ENCODE measurements at regions not wholly inside any gene's neighbourhood (a gene's known extent, or its start where the extent isn't known, plus 50 kb on each side); places are given as distances from the start of the nearest gene placed in this dataset.

DNA sequence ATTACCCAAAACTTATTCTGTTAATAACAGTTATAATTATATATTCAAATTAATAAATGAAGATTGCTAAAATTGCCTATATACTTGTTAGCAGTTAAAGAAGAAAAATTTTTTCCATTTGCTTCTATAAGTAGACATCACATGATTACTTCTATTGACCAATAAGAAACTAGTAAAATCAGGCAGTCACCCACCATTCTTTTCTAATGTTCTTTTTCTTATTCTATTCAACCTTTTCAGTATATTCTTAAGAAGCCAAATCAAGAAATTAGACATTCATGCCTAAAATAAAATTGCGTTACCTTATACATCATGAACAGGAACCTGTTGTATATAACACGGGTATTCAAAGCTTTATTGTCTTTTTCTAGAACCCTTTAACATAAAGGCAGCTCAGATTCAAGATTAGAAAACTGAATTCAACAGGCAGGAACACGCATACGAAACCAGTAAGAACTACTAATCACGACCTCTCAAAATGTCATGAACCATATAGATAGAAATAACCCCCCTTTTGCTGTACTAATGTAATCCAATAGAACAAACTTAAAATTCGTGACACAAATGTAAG is 568.1 kb upstream of the DIPK2B start:
- H3K4me3 ChIP-seq (ENCODE audit: low read length): no peak overlapping the region
- no peak overlapping the region for H3K27ac ChIP-seq (ENCODE audit: low read length)
- H3K9me3 ChIP-seq (ENCODE audit: control insufficient read depth, low read depth, low read length): no peaks in the 10 kb centered on the region
- no peaks in the 10 kb centered on the region for H3K4me1 ChIP-seq (ENCODE audit: control insufficient read depth, low read depth, low read length)
- H3K9ac ChIP-seq (ENCODE audit: low read length): no peak overlapping the region
- H3K27me3 ChIP-seq (ENCODE audit: control insufficient read depth, insufficient read depth, low read length): no peaks in the 10 kb centered on the region
- peaks cover 6% of the 10 kb centered on the region for H3K36me3 ChIP-seq (ENCODE audit: control insufficient read depth, low read depth, low read length)

DNA sequence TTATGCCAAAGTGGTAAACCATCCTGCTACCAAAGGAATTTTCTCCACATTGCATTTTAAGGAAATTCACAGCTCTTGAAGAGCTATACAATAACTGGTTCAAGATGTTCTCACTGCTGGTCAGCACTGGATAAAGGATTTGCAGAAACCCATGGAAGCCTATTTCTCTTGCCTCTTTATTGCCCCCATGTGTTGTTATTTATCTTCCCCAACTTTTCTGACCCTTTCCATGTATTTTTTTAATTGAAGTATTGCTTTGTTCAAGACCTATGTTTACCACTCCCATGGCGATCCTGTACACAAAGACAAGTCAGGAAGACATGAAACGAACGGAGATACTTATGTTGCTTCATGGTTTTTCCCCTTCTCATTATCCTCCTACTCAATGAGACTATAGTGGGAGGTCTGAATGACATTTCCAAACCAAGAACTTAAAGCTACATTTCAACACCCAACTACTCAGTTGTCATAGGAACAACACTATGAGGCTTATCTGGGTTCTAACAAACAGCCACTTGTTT is 566.4 kb upstream of the DIPK2B start:
- no peaks in the 10 kb centered on the region for H3K27me3 ChIP-seq (ENCODE audit: control insufficient read depth, insufficient read depth, low read length)
- no peaks in the 10 kb centered on the region for H3K4me1 ChIP-seq (ENCODE audit: control insufficient read depth, low read depth, low read length)
- H3K9ac ChIP-seq (ENCODE audit: low read length): no peak overlapping the region
- no peak overlapping the region for H3K27ac ChIP-seq (ENCODE audit: low read length)
- H3K4me3 ChIP-seq (ENCODE audit: low read length): no peak overlapping the region
- H3K9me3 ChIP-seq (ENCODE audit: control insufficient read depth, low read depth, low read length): no peaks in the 10 kb centered on the region
- H3K36me3 ChIP-seq (ENCODE audit: control insufficient read depth, low read depth, low read length): peaks cover 6% of the 10 kb centered on the region

DNA sequence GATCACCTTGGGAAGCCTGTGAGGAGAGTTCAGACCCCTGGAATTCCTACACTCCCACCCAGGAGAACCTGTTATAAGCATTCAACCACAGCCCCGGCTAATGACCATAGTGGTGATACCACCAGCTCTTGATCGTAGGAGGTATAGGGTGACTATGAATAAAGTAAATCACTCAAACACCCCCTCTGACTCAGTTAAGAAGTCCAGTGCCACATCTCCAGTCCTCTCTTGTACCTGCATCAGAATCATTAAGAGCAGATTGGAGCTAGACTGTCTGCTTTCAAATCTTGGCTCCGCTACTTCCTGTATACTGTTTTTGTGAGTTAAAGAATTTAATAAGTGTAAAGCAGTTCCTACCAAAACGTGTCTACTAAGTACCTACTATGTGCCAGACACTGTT is 565.1 kb upstream of the DIPK2B start:
- Histone ChIP-seq H3K27me3 (ENCODE audit: control insufficient read depth, insufficient read depth, low read length) (no peaks in the 10 kb centered on the region), H3K4me3 (ENCODE audit: low read length) (no peak overlapping the region), H3K9me3 (ENCODE audit: control insufficient read depth, low read depth, low read length) (no peaks in the 10 kb centered on the region), H3K36me3 (ENCODE audit: control insufficient read depth, low read depth, low read length) (peaks cover 6% of the 10 kb centered on the region), H3K9ac (ENCODE audit: low read length) (no peak overlapping the region), H3K27ac (ENCODE audit: low read length) (no peak overlapping the region), H3K4me1 (ENCODE audit: control insufficient read depth, low read depth, low read length) (no peaks in the 10 kb centered on the region)

DNA sequence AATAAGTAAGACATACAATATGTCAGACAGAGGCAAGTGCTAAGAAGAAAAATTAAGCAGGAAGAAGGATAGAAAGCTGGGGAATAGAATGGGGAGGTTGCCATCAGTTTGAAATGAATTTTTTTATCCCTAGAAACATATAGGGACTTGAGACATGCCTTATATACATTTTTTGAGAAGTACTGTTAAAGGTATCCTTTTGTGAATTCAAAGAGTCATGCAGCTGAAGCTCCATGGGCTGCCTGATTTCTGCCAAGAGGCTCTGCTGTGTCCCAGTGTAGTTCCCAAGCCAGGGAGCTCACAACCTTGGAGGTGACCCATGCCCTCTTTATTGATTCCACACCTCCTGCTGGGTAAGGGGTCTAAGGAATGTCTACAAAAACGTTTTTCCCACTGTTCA is 564.6 kb upstream of the DIPK2B start:
- Histone ChIP-seq H3K4me3 (ENCODE audit: low read length) (no peak overlapping the region), H3K36me3 (ENCODE audit: control insufficient read depth, low read depth, low read length) (peaks cover 6% of the 10 kb centered on the region), H3K27me3 (ENCODE audit: control insufficient read depth, insufficient read depth, low read length) (no peaks in the 10 kb centered on the region), H3K4me1 (ENCODE audit: control insufficient read depth, low read depth, low read length) (no peaks in the 10 kb centered on the region), H3K27ac (ENCODE audit: low read length) (no peak overlapping the region), H3K9ac (ENCODE audit: low read length) (no peak overlapping the region), H3K9me3 (ENCODE audit: control insufficient read depth, low read depth, low read length) (no peaks in the 10 kb centered on the region)

DNA sequence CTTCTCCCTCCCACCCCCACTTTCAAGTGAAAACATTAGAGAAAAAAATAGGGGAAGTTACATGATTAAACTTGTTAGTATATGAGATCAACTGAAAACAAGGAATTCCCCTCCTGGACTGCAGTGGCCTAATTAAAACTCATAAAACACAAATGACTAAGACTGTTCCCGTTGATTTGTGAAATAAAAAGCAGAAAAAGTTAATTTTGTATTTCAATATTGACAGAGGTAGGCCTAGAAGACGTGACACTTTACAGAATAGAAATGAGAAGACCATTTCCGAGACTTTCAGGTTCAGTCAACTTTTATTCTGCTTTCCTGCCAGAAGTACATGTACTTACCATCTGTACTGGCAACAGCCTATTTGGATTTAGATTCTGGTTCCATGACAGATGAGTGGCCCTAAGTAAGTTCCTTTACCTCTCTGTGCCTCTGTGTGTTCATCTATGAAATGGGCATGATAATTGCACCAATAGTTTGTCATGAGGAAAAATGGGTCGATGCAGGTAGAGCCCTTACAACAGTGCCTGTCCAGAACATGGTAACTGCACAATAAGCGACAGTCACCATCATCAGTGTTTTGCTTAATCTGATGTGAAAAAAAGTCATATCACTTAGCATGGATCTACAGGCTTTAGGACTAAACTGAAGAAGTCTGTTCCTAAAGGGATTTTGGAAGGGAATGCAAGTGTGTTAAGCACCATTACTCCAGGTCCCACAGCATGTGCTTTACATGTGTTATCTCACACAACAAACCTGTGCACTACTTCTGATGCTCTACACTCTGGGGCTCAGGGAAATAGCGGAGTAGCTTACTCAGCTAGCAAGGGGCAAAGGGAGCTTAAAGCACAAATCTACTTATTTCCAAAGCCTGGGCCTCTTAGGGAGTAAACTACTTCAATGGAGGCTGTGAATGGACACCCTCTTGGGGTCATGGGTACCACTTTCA is 562.3 kb upstream of the DIPK2B start:
- H3K9ac ChIP-seq (ENCODE audit: low read length): no peak overlapping the region
- H3K4me1 ChIP-seq (ENCODE audit: control insufficient read depth, low read depth, low read length): no peaks in the 10 kb centered on the region

DNA sequence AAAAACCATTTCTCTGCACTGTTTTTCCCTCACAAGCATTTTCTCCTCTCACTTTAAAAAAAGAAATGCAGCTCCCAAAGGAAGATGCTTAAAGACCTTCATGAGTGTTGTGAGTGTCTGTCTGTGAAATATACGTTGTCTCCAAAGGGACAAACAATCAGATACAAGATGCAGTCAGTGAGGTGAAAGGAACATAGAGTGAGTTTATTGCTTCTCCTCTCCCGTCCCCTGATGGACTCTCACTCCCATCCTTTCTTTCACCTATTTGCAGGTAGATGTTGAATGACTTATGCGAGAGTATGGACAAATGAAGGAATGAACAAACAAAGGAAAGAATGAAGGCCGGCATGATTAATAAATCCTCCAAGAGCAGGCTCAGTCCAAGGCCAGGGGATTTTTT is 561.2 kb upstream of the DIPK2B start:
- no peaks in the 10 kb centered on the region for H3K36me3 ChIP-seq (ENCODE audit: control insufficient read depth, low read depth, low read length)

More for the DNA sequence above, 562.3 kb upstream of the DIPK2B start:
- no peaks in the 10 kb centered on the region for H3K36me3 ChIP-seq (ENCODE audit: control insufficient read depth, low read depth, low read length)
- H3K9me3 ChIP-seq (ENCODE audit: control insufficient read depth, low read depth, low read length): no peaks in the 10 kb centered on the region
- no peak overlapping the region for H3K4me3 ChIP-seq (ENCODE audit: low read length)
- no peaks in the 10 kb centered on the region for H3K27me3 ChIP-seq (ENCODE audit: control insufficient read depth, insufficient read depth, low read length)
- H3K27ac ChIP-seq (ENCODE audit: low read length): no peak overlapping the region

DNA sequence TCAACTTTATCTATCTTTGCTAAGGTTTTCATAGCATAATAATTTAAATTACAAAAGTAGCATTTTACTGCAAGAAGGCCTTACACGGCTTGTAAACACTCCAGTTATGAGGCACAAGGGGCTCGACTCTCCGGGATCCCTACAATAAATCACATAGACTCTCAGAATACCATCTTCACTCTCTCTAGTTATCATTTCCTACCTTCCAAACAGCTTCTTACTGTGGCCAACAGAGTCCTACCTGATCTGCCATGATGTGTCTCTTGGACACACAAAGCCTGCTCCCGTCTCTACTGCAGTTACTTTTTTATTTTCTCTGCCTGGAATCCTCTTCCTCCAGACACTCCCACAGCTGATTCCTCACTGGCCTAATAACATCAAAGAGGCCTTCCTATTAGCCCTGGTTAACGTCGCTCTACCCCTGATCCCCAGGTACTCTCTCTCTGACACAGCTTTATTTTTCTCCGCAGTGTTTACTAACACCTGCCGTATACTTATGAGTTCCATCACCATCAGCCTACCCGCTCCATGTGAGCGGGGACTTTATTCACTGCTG is 559.6 kb upstream of the DIPK2B start:
- no peaks in the 10 kb centered on the region for H3K36me3 ChIP-seq (ENCODE audit: control insufficient read depth, low read depth, low read length)
- H3K27me3 ChIP-seq (ENCODE audit: control insufficient read depth, insufficient read depth, low read length): no peaks in the 10 kb centered on the region
- H3K27ac ChIP-seq (ENCODE audit: low read length): no peak overlapping the region
- H3K9me3 ChIP-seq (ENCODE audit: control insufficient read depth, low read depth, low read length): peaks cover 8% of the 10 kb centered on the region
- no peak overlapping the region for H3K4me3 ChIP-seq (ENCODE audit: low read length)
- no peaks in the 10 kb centered on the region for H3K4me1 ChIP-seq (ENCODE audit: control insufficient read depth, low read depth, low read length)
- no peak overlapping the region for H3K9ac ChIP-seq (ENCODE audit: low read length)

More for the DNA sequence above, 561.2 kb upstream of the DIPK2B start:
- H3K4me1 ChIP-seq (ENCODE audit: control insufficient read depth, low read depth, low read length): no peaks in the 10 kb centered on the region
- no peak overlapping the region for H3K9ac ChIP-seq (ENCODE audit: low read length)
- H3K9me3 ChIP-seq (ENCODE audit: control insufficient read depth, low read depth, low read length): peaks cover 8% of the 10 kb centered on the region
- H3K27ac ChIP-seq (ENCODE audit: low read length): no peak overlapping the region
- H3K4me3 ChIP-seq (ENCODE audit: low read length): no peak overlapping the region
- H3K27me3 ChIP-seq (ENCODE audit: control insufficient read depth, insufficient read depth, low read length): no peaks in the 10 kb centered on the region

DNA sequence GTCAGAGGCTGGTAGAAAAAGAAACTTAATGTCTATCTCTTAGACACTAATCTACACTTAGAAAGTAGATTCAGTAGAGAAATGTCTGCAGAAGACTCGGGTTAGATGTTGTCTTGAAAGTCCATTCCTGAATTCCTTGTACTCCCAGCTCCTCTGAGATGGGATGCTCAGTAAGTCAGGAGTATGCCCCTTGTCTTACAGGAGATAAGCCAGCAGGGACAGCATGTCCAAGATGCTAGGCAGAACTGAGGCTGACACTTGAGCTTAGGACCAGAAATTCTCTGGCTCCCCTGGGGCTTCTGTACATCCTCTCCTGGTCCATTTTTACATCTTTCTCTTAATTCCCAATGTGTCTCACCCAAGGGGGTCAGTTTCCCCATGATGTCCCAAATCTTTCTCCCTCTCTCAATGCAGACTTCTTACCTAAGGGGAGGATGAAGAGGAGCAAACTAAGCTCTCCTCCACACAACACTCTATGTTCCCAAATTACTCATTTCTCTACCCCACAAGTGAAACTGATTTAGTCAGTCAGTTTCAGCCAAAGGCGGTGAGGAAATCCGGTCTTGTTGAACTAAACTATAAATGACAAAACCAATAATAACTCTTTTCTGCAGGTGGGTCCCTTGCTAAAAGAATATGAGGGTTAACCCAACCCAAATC is 558.2 kb upstream of the DIPK2B start:
- no peak overlapping the region for H3K4me3 ChIP-seq (ENCODE audit: low read length)
- no peaks in the 10 kb centered on the region for H3K36me3 ChIP-seq (ENCODE audit: control insufficient read depth, low read depth, low read length)
- no peak overlapping the region for H3K9ac ChIP-seq (ENCODE audit: low read length)
- no peaks in the 10 kb centered on the region for H3K4me1 ChIP-seq (ENCODE audit: control insufficient read depth, low read depth, low read length)
- H3K27me3 ChIP-seq (ENCODE audit: control insufficient read depth, insufficient read depth, low read length): no peaks in the 10 kb centered on the region
- H3K27ac ChIP-seq (ENCODE audit: low read length): no peak overlapping the region
- H3K9me3 ChIP-seq (ENCODE audit: control insufficient read depth, low read depth, low read length): peaks cover 8% of the 10 kb centered on the region

DNA sequence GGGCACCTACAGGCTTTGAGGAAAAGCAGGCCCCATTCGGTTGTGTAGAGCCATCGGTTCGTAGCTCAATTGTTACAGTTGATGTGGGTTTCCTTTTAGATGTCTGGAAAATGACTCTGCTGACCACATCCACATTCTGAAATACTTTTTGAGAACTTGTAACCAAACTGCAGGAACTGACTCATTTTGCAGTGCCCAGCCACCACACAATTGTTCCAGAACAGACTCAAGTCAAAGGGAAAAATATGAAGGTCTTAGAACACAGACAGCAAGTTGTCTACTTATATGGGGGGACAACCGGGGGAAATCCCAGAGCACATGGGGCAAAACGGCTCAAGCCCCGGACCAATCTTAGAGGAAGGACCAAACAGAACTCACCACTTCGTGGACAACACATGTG is 557.6 kb upstream of the DIPK2B start:
- Histone ChIP-seq H3K9ac (ENCODE audit: low read length) (no peak overlapping the region), H3K4me1 (ENCODE audit: control insufficient read depth, low read depth, low read length) (no peaks in the 10 kb centered on the region), H3K36me3 (ENCODE audit: control insufficient read depth, low read depth, low read length) (no peaks in the 10 kb centered on the region), H3K4me3 (ENCODE audit: low read length) (no peak overlapping the region), H3K9me3 (ENCODE audit: control insufficient read depth, low read depth, low read length) (peaks cover 8% of the 10 kb centered on the region), H3K27me3 (ENCODE audit: control insufficient read depth, insufficient read depth, low read length) (no peaks in the 10 kb centered on the region), H3K27ac (ENCODE audit: low read length) (no peak overlapping the region)

DNA sequence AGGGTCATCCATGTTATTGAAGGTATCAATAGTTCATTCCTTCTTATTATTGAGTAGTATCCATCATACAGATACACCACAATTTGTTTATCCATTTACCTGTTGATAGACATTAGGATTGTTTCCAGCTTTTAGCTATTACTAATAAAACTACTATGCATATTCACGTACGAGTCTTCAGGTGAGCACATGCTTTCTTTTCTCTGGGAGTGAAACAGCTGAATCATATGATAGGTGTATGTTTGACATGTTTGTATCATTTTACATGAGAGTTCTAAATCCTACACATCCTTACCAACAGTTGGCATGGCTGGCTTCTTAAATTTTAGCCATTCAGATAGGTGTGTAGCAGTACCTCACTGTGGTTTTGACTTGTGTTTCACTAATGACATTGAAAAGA is 556.6 kb upstream of the DIPK2B start:
- no peak overlapping the region for H3K9ac ChIP-seq (ENCODE audit: low read length)
- no peaks in the 10 kb centered on the region for H3K27me3 ChIP-seq (ENCODE audit: control insufficient read depth, insufficient read depth, low read length)
- no peak overlapping the region for H3K4me3 ChIP-seq (ENCODE audit: low read length)
- no peaks in the 10 kb centered on the region for H3K36me3 ChIP-seq (ENCODE audit: control insufficient read depth, low read depth, low read length)
- peaks cover 11% of the 10 kb centered on the region for H3K9me3 ChIP-seq (ENCODE audit: control insufficient read depth, low read depth, low read length)
- no peak overlapping the region for H3K27ac ChIP-seq (ENCODE audit: low read length)
- H3K4me1 ChIP-seq (ENCODE audit: control insufficient read depth, low read depth, low read length): no peaks in the 10 kb centered on the region

DNA sequence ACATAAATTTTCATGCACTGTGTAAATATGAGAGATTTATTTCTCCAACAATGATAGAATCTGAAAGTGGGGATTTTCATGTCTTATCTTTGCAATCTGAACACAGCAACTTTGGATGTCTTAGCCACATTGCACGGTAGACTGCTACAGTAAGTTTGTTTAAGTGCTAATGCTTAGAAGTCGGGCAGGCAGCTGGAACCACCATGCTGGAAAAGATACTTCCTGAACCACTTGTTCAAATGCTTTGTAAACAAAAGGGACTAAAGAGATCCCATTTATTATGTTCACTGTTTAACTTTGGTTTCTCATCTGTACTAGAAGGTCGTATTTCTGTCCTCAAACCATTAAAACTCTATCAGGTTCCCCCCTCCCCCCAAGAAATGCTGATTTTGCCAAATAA is 555.9 kb upstream of the DIPK2B start:
- peaks cover 11% of the 10 kb centered on the region for H3K9me3 ChIP-seq (ENCODE audit: control insufficient read depth, low read depth, low read length)
- no peaks in the 10 kb centered on the region for H3K4me1 ChIP-seq (ENCODE audit: control insufficient read depth, low read depth, low read length)
- no peak overlapping the region for H3K4me3 ChIP-seq (ENCODE audit: low read length)
- H3K9ac ChIP-seq (ENCODE audit: low read length): no peak overlapping the region
- H3K27ac ChIP-seq (ENCODE audit: low read length): no peak overlapping the region
- H3K36me3 ChIP-seq (ENCODE audit: control insufficient read depth, low read depth, low read length): no peaks in the 10 kb centered on the region
- no peaks in the 10 kb centered on the region for H3K27me3 ChIP-seq (ENCODE audit: control insufficient read depth, insufficient read depth, low read length)

Measured in iPS-18a (cell line).